H1 (cell line): ENCODE measurements at regions not wholly inside any gene's neighbourhood (a gene's known extent, or its start where the extent isn't known, plus 50 kb on each side); places are given as distances from the start of the nearest gene placed in this dataset.

Experiments
- KDM4A ChIP-seq: IDR thresholded peaks from one replicate; pipeline ENCODE4 v1.7.1; 2012; ENCODE audit warnings: low read depth, mild to moderate bottlenecking, moderate library complexity, low read length, inconsistent platforms; ENCODE audit not compliant: severe bottlenecking
- POLR2AphosphoS5 ChIP-seq: IDR thresholded peaks from 2 replicates; pipeline ENCODE4 v1.6.1; 2011; ENCODE audit warnings: low read depth, low read length
- TF ChIP-seq, protein P1 (sequence below), 3 experiments: IDR thresholded peaks; 1 replicate in 2 of 3; 2 replicates in 1 of 3; pipeline versions ENCODE4 v1.5.1 to v1.6.1; 2011; ENCODE audit warnings: low read length in 3 of 3, mild to moderate bottlenecking in 3 of 3, inconsistent platforms in 2 of 3, low read depth in 1 of 3, moderate library complexity in 1 of 3; ENCODE audit not compliant: insufficient read depth in 1 of 3; ENCODE audit errors: control extremely low read depth in 1 of 3

DNA sequence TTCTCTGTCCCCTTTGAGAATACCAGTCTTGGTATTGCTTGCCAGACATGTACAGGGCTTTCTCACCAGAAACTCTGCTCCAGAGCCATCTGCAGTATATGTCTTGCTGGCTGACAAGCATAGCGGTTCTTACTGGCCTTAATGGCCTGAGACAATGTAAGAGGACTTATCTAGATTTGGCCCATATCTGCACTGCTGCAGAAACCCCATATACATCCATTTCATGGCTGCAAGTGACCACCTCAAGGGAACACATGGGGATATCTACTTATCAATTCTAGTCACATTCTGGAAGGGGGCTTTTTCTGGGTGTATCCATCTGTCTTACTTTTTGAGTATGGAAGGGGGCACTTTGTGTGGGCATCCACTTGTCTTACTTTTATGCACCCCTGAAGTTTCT, 375.5 kb upstream of the RBMY1B start (continued):
- TF ChIP-seq, protein P1, sequence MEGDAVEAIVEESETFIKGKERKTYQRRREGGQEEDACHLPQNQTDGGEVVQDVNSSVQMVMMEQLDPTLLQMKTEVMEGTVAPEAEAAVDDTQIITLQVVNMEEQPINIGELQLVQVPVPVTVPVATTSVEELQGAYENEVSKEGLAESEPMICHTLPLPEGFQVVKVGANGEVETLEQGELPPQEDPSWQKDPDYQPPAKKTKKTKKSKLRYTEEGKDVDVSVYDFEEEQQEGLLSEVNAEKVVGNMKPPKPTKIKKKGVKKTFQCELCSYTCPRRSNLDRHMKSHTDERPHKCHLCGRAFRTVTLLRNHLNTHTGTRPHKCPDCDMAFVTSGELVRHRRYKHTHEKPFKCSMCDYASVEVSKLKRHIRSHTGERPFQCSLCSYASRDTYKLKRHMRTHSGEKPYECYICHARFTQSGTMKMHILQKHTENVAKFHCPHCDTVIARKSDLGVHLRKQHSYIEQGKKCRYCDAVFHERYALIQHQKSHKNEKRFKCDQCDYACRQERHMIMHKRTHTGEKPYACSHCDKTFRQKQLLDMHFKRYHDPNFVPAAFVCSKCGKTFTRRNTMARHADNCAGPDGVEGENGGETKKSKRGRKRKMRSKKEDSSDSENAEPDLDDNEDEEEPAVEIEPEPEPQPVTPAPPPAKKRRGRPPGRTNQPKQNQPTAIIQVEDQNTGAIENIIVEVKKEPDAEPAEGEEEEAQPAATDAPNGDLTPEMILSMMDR (IDR thresholded peaks at IDR 0.05; ENCODE audit: control extremely low read depth in 1 of 3, insufficient read depth in 1 of 3, low read depth in 1 of 3, low read length in 3 of 3) = no peak
- no peak for TF ChIP-seq KDM4A
- no peak for TF ChIP-seq POLR2AphosphoS5
